ENCODE measurements at regions not wholly inside any gene's neighbourhood (a gene's known extent, or its start where the extent isn't known, plus 50 kb on each side); places are given as distances from the start of the nearest gene placed in this dataset.

- CTCF ChIA-PET = no interaction called here
- Histone ChIP-seq H3K4me1 (ENCODE audit: control insufficient read depth, extremely low read depth, insufficient read depth, low read length) (no peaks in the 10 kb centered on the region), H3K9ac (replicated peaks; ENCODE audit: extremely low read depth, insufficient read depth, low read length) (no peak overlapping the region), H3K79me2 (ENCODE audit: control insufficient read depth, insufficient read depth, low read length) (no peaks in the 10 kb centered on the region), H2AFZ (ENCODE audit: low read depth, low read length) (no peak overlapping the region), H3K27ac (ENCODE audit: insufficient read depth, low read depth, low read length) (no peak overlapping the region), H3K4me3 (replicated peaks in 1 of 3; ENCODE audit: insufficient read depth in 1 of 3, low read depth in 1 of 3, low read length in 3 of 3) (no peak overlapping the region), H4K20me1 (replicated peaks; ENCODE audit: control insufficient read depth, extremely low read depth, insufficient read depth, low read length) (no peaks in the 10 kb centered on the region), H3K4me2 (ENCODE audit: insufficient read depth, low read length) (no peak overlapping the region), H3K9me3 (replicated peaks; ENCODE audit: control insufficient read depth, insufficient read depth, low read length) (peaks cover 2% of the 10 kb centered on the region), H3K36me3 (ENCODE audit: control insufficient read depth in 2 of 2, extremely low read depth in 1 of 2, insufficient read depth in 2 of 2, low read length in 2 of 2) (no peaks in the 10 kb centered on the region), H3K27me3 (ENCODE audit: control insufficient read depth in 2 of 2, insufficient read depth in 2 of 2, low read length in 2 of 2) (no peaks in the 10 kb centered on the region), H3K9me1 (replicated peaks; ENCODE audit: control insufficient read depth, extremely low read depth, insufficient read depth, low read length) (no peaks in the 10 kb centered on the region)
- dilution Hi-C loops (cut with MboI; ENCODE audit: extremely low pct_ligation_motif_present, low sequenced_read_pairs) (no loop called here), intact Hi-C loops (cut with micrococcal nuclease) (no loop called here)
- POLR2A ChIA-PET = no interaction called here
- TF ChIP-seq POLR2AphosphoS5 (IDR thresholded peaks at IDR 0.05; ENCODE audit: insufficient read depth, low read depth, low read length) (no peak), FOS (IDR thresholded peaks at IDR 0.05; ENCODE audit: borderline replicate concordance, insufficient read depth, low read length) (no peak), JUN (IDR thresholded peaks at IDR 0.05; ENCODE audit: borderline replicate concordance, insufficient read depth, insufficient read length, low read depth) (no peak), CTCF (IDR thresholded peaks at IDR 0.05; ENCODE audit: extremely low read depth in 1 of 2, insufficient read depth in 1 of 2, low read depth in 1 of 2, low read length in 2 of 2) (no peak)
- DNase-seq (ENCODE audit: low read depth, low spot score) (no peak), FAIRE-seq (no peak)
- BruUV-seq (replicated peaks) = no TSS peak
These were observed 526.1 kb upstream of the CDH18 start for GRCh38 chr5:20514145-20514544.

- TF ChIP-seq EZH2 (IDR thresholded peaks at IDR 0.05; ENCODE audit: borderline replicate concordance, low read depth, low read length, severe bottlenecking) (no peak), MAX (IDR thresholded peaks at IDR 0.05; ENCODE audit: insufficient read depth, insufficient read length) (no peak), CTCF (IDR thresholded peaks at IDR 0.05; ENCODE audit: extremely low read depth in 1 of 2, insufficient read depth in 1 of 2, low read depth in 1 of 2, low read length in 2 of 2) (no peak), MYC (IDR thresholded peaks at IDR 0.05; ENCODE audit: low read depth, low read length) (no peak), FOS (IDR thresholded peaks at IDR 0.05; ENCODE audit: borderline replicate concordance, insufficient read depth, low read length) (no peak), POLR2AphosphoS5 (IDR thresholded peaks at IDR 0.05; ENCODE audit: insufficient read depth, low read depth, low read length) (no peak), GATA2 (IDR thresholded peaks at IDR 0.05; ENCODE audit: insufficient read depth, insufficient read length, low read depth, low read length) (no peak), POLR2A (IDR thresholded peaks at IDR 0.05; ENCODE audit: low read depth, low read length) (no peak)
- Histone ChIP-seq H3K27ac (ENCODE audit: insufficient read depth, low read depth, low read length) (no peak overlapping the region), H3K4me1 (ENCODE audit: control insufficient read depth, extremely low read depth, insufficient read depth, low read length) (no peaks in the 10 kb centered on the region), H3K9ac (replicated peaks; ENCODE audit: extremely low read depth, insufficient read depth, low read length) (no peak overlapping the region), H3K27me3 (ENCODE audit: control insufficient read depth in 2 of 2, insufficient read depth in 2 of 2, low read length in 2 of 2) (no peaks in the 10 kb centered on the region), H3K36me3 (ENCODE audit: control insufficient read depth in 2 of 2, extremely low read depth in 1 of 2, insufficient read depth in 2 of 2, low read length in 2 of 2) (no peaks in the 10 kb centered on the region), H3K4me3 (replicated peaks in 1 of 3; ENCODE audit: insufficient read depth in 1 of 3, low read depth in 1 of 3, low read length in 3 of 3) (no peak overlapping the region), H3K79me2 (ENCODE audit: control insufficient read depth, insufficient read depth, low read length) (no peaks in the 10 kb centered on the region), H3K9me3 (replicated peaks; ENCODE audit: control insufficient read depth, insufficient read depth, low read length) (no peaks in the 10 kb centered on the region), H2AFZ (ENCODE audit: low read depth, low read length) (no peak overlapping the region), H3K9me1 (replicated peaks; ENCODE audit: control insufficient read depth, extremely low read depth, insufficient read depth, low read length) (no peaks in the 10 kb centered on the region), H4K20me1 (replicated peaks; ENCODE audit: control insufficient read depth, extremely low read depth, insufficient read depth, low read length) (no peaks in the 10 kb centered on the region), H3K4me2 (ENCODE audit: insufficient read depth, low read length) (no peak overlapping the region)
- ChIA-PET CTCF (no interaction called here), POLR2A (no interaction called here)
- FAIRE-seq = no peak
- DNase-seq (ENCODE audit: low read depth, low spot score) = no peak
- dilution Hi-C loops (cut with MboI; ENCODE audit: extremely low pct_ligation_motif_present, low sequenced_read_pairs) = no loop called here
- BruUV-seq (replicated peaks) = no TSS peak
- intact Hi-C loops (cut with micrococcal nuclease) = no loop called here
These were observed 512.5 kb upstream of the CDH18 start for GRCh38 chr5:20500546-20500945.

Data from endothelial cell of umbilical vein (primary cell).